ENCODE measurements at regions not wholly inside any gene's neighbourhood (a gene's known extent, or its start where the extent isn't known, plus 50 kb on each side); places are given as distances from the start of the nearest gene placed in this dataset.

DNA sequence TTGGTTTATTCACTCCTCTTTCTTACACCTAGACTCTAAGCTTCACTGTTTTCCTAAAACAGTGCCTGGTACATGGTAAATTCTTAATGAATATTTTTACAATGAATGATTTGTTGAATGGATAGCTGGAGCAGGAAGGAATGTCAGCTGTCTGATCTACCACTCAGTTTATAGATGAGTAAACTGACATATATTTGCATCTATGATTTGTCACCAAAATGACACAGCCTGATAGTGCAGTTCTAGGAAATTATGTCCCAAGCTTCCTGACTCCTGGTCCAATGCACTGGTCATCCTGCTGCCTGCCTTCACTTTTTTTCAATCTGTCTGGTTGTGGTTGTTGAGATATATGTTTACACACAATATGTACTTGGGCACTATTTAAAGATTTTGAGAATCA, 651.7 kb upstream of the WWC1 start:
- H3K27ac ChIP-seq (ENCODE audit: insufficient read depth, low read length, poor library complexity, severe bottlenecking) = no peak overlapping the region
- H3K9me3 ChIP-seq (ENCODE audit: control insufficient read depth in 2 of 2, low read length in 2 of 2) = no peaks in the 10 kb centered on the region
- no peak overlapping the region for H3K4me3 ChIP-seq (ENCODE audit: low read depth, low read length)
- Mint-ChIP-seq H3K27ac (no peak overlapping the region), H3K4me1 (no peaks in the 10 kb centered on the region), H3K27me3 (no peaks in the 10 kb centered on the region), H3K36me3 (no peaks in the 10 kb centered on the region), H3K4me3 (no peak overlapping the region), H3K9me3 (peaks cover 0 to 3% (median 2%) of the 10 kb centered on the region in 7 donors)
- DNase-seq (no peak), ATAC-seq (ENCODE audit: low read depth in 2 of 2) (no peak)
- no peaks in the 10 kb centered on the region for H3K36me3 ChIP-seq (ENCODE audit: control insufficient read depth, insufficient read depth, low read length)
- H3K27me3 ChIP-seq (ENCODE audit: control insufficient read depth, insufficient read depth, low read length) = no peaks in the 10 kb centered on the region
- H3K4me1 ChIP-seq (ENCODE audit: control insufficient read depth, insufficient read depth, low read length, poor library complexity, severe bottlenecking) = no peaks in the 10 kb centered on the region

DNA sequence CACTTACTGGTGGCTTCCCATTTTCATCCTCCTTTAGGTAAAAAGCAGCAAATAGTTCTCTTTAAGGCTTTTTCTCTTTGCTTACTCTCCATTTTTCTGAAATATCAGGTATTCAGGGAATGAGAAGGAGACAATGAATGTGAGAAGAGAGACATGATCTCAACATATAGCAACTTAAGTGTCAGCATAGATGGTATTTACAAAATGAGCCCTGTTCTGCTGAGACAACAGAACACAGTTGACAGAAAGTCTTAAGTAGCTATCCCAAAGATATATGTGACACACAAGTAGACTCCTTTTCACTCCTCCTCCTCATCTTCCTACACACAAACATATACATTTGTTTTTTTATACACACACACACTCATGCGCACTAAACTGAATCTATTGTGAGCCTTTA, 649.3 kb upstream of the WWC1 start:
- H3K27me3 ChIP-seq (ENCODE audit: control insufficient read depth, insufficient read depth, low read length) = no peaks in the 10 kb centered on the region
- Mint-ChIP-seq H3K9me3 (peaks cover 0 to 4% (median 2%) of the 10 kb centered on the region in 7 donors), H3K27ac (no peak overlapping the region), H3K27me3 (no peaks in the 10 kb centered on the region), H3K4me3 (no peak overlapping the region), H3K36me3 (no peaks in the 10 kb centered on the region), H3K4me1 (no peaks in the 10 kb centered on the region)
- H3K36me3 ChIP-seq (ENCODE audit: control insufficient read depth, insufficient read depth, low read length) = no peaks in the 10 kb centered on the region
- no peaks in the 10 kb centered on the region for H3K9me3 ChIP-seq (ENCODE audit: control insufficient read depth in 2 of 2, low read length in 2 of 2)
- no peak overlapping the region for H3K4me3 ChIP-seq (ENCODE audit: low read depth, low read length)
- DNase-seq = no peak
- H3K4me1 ChIP-seq (ENCODE audit: control insufficient read depth, insufficient read depth, low read length, poor library complexity, severe bottlenecking) = no peaks in the 10 kb centered on the region
- no peak for ATAC-seq (ENCODE audit: low read depth in 2 of 2)
- no peak overlapping the region for H3K27ac ChIP-seq (ENCODE audit: insufficient read depth, low read length, poor library complexity, severe bottlenecking)

DNA sequence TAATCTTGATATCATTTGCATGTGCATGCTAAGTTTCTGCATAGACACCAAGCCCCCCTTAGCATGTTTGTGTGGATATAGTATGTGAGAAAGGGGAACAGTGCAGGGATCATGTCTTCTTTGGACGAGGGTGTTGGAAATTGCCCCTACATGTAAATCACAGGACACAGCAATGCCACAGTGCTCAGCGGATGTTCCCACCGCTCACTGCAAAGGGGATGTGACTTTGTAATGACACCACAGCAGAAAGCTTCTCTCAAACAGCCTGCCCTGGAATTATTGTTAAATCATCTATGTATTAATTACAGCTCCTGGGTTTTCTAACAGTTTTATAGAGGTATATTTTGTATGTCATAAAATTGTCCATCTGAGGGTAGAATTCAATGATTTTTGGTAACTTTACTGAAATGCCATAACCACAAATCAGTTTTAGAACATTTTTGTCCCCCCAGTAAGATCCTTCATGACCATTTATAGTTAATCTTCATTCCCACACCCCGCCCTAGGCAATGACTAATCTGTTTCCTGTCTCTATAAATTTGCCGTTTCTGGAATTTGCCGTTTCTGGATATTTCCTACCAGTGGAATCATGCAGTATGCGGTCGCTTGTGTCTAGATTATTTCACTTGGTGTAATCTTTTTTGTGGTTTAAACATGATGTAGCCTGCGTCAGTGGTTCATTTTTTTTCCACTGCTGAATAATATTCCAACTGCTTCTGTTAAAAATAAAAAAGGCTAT, 648.5 kb upstream of the WWC1 start:
- Mint-ChIP-seq H3K9me3 (peaks cover 0 to 2% (median 0%) of the 10 kb centered on the region in 7 donors), H3K4me1 (no peaks in the 10 kb centered on the region), H3K27ac (no peak overlapping the region), H3K4me3 (no peak overlapping the region), H3K27me3 (no peaks in the 10 kb centered on the region), H3K36me3 (no peaks in the 10 kb centered on the region)
- H3K9me3 ChIP-seq (ENCODE audit: control insufficient read depth in 2 of 2, low read length in 2 of 2) = no peaks in the 10 kb centered on the region
- H3K36me3 ChIP-seq (ENCODE audit: control insufficient read depth, insufficient read depth, low read length) = no peaks in the 10 kb centered on the region
- no peak for ATAC-seq (ENCODE audit: low read depth in 2 of 2)
- no peaks in the 10 kb centered on the region for H3K4me1 ChIP-seq (ENCODE audit: control insufficient read depth, insufficient read depth, low read length, poor library complexity, severe bottlenecking)
- no peak overlapping the region for H3K27ac ChIP-seq (ENCODE audit: insufficient read depth, low read length, poor library complexity, severe bottlenecking)
- H3K27me3 ChIP-seq (ENCODE audit: control insufficient read depth, insufficient read depth, low read length) = no peaks in the 10 kb centered on the region
- H3K4me3 ChIP-seq (ENCODE audit: low read depth, low read length) = no peak overlapping the region
- no peak for DNase-seq

DNA sequence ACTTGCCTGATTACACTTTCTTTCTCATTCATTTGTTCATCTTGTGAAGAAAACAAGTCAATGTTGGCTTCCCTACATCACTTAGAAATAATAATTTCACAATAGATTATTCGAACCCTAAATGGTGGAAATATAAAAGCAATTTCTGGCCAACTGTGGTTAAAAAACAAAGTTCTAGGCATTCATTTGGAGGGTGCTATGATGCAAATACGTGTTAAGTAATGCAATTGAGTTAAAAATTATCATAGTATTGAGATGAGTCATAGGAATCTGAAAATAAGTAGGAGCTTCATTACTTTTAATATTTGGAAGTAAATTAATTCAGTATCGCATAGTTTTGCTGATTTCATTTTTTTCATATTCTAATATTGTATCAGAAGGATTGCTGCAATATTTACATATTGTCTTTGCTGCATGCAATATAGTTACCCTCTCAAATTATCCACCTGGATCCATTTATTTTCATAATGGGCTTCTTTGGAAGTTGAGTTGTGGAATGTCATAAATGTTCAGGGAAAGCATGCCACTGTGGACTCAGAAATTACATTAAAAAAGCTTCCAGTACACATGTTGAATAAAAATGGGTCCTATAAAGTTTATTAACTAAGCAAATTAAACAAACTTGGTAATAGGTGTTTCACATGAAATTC, 647.7 kb upstream of the WWC1 start:
- Mint-ChIP-seq H3K4me1 (no peaks in the 10 kb centered on the region), H3K9me3 (peaks cover 0 to 2% (median 0%) of the 10 kb centered on the region in 7 donors)

DNA sequence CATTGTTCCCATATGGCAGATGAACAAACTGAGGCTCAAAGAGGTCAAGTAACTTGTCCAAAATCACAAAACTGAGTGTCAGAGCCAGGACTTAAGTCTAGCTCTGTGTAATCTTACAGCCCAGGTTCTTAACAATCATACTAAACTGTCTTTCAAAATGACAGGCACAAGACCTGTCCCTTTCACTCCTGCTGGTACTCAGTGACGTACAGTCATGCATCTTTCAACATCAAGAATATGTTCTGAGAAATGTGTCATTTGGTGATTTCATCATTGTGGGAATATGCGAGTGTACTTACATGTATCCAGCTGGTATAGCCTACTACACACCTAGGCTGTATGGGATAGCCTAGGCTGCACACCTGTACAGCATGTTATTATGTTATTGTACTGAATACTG, 646.8 kb upstream of the WWC1 start:
- H3K4me3 Mint-ChIP-seq = no peak overlapping the region

More for the DNA sequence above, 647.7 kb upstream of the WWC1 start:
- Mint-ChIP-seq H3K4me3 (no peak overlapping the region), H3K27ac (no peak overlapping the region), H3K27me3 (no peaks in the 10 kb centered on the region), H3K36me3 (no peaks in the 10 kb centered on the region)
- no peaks in the 10 kb centered on the region for H3K9me3 ChIP-seq (ENCODE audit: control insufficient read depth in 2 of 2, low read length in 2 of 2)
- H3K4me1 ChIP-seq (ENCODE audit: control insufficient read depth, insufficient read depth, low read length, poor library complexity, severe bottlenecking) = no peaks in the 10 kb centered on the region
- H3K36me3 ChIP-seq (ENCODE audit: control insufficient read depth, insufficient read depth, low read length) = no peaks in the 10 kb centered on the region
- no peak overlapping the region for H3K4me3 ChIP-seq (ENCODE audit: low read depth, low read length)
- no peak overlapping the region for H3K27ac ChIP-seq (ENCODE audit: insufficient read depth, low read length, poor library complexity, severe bottlenecking)
- DNase-seq = no peak
- no peaks in the 10 kb centered on the region for H3K27me3 ChIP-seq (ENCODE audit: control insufficient read depth, insufficient read depth, low read length)
- no peak for ATAC-seq (ENCODE audit: low read depth in 2 of 2)

DNA sequence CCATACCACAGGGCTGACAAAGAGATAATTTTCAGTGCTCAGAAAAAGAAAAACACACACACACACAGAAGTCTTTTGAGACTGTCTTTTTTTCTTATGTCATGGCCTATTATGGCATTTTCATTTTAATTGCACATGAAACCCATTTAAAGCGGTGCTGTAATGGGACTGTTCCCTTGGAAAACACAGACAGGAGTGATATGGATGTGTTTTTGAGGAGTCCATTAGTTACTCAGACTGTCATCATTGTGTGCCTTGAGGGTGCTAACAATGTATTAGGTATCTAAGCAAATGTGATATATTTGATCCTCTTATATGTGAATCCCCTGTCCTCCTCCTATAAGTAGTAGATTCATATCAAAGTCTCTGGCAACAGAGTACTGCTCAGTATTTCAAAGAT, 642.0 kb upstream of the WWC1 start:
- H3K27me3 Mint-ChIP-seq = no peaks in the 10 kb centered on the region
- H3K27me3 ChIP-seq (ENCODE audit: control insufficient read depth, insufficient read depth, low read length) = no peaks in the 10 kb centered on the region
- no peaks in the 10 kb centered on the region for H3K4me1 Mint-ChIP-seq
- H3K27ac Mint-ChIP-seq = no peak overlapping the region
- no peaks in the 10 kb centered on the region for H3K36me3 Mint-ChIP-seq
- H3K4me3 Mint-ChIP-seq = no peak overlapping the region
- no peaks in the 10 kb centered on the region for H3K9me3 ChIP-seq (ENCODE audit: control insufficient read depth in 2 of 2, low read length in 2 of 2)
- no peak for DNase-seq
- no peak for ATAC-seq (ENCODE audit: low read depth in 2 of 2)
- no peaks in the 10 kb centered on the region for H3K36me3 ChIP-seq (ENCODE audit: control insufficient read depth, insufficient read depth, low read length)
- no peak overlapping the region for H3K27ac ChIP-seq (ENCODE audit: insufficient read depth, low read length, poor library complexity, severe bottlenecking)
- peaks cover 0 to 12% (median 1%) of the 10 kb centered on the region in 7 donors for H3K9me3 Mint-ChIP-seq
- H3K4me1 ChIP-seq (ENCODE audit: control insufficient read depth, insufficient read depth, low read length, poor library complexity, severe bottlenecking) = no peaks in the 10 kb centered on the region
- H3K4me3 ChIP-seq (ENCODE audit: low read depth, low read length) = no peak overlapping the region

More for the DNA sequence above, 646.8 kb upstream of the WWC1 start:
- DNase-seq (no peak), ATAC-seq (ENCODE audit: low read depth in 2 of 2) (no peak)
- Histone ChIP-seq H3K27ac (ENCODE audit: insufficient read depth, low read length, poor library complexity, severe bottlenecking) (no peak overlapping the region), H3K9me3 (ENCODE audit: control insufficient read depth in 2 of 2, low read length in 2 of 2) (no peaks in the 10 kb centered on the region), H3K4me1 (ENCODE audit: control insufficient read depth, insufficient read depth, low read length, poor library complexity, severe bottlenecking) (no peaks in the 10 kb centered on the region), H3K4me3 (ENCODE audit: low read depth, low read length) (no peak overlapping the region), H3K27me3 (ENCODE audit: control insufficient read depth, insufficient read depth, low read length) (no peaks in the 10 kb centered on the region), H3K36me3 (ENCODE audit: control insufficient read depth, insufficient read depth, low read length) (no peaks in the 10 kb centered on the region)
- Mint-ChIP-seq H3K27ac (no peak overlapping the region), H3K27me3 (no peaks in the 10 kb centered on the region), H3K4me1 (no peaks in the 10 kb centered on the region), H3K36me3 (no peaks in the 10 kb centered on the region), H3K9me3 (peaks cover 0 to 2% (median 0%) of the 10 kb centered on the region in 7 donors)

DNA sequence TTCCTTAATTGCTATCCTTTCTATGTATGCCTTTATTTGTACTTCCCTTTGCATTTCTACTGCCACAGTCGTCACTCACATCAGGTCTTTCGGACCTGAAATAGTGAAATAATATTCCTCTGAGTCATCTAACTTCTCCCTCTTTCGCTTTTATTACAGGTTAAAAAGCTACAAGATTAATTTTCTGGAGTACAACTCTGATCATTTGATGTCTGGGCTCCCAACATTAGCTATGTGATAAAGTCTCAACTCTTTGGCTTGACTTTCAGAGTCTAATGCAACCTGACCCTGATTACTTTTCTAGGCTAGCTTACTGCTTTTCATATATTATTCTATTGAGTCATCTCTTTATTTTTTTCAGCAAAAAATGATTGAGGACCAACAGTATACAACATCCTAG, 638.8 kb upstream of the WWC1 start:
- Mint-ChIP-seq H3K36me3 (no peaks in the 10 kb centered on the region), H3K27ac (no peak overlapping the region), H3K9me3 (peaks cover 0 to 12% (median 1%) of the 10 kb centered on the region in 7 donors), H3K4me1 (no peaks in the 10 kb centered on the region), H3K27me3 (no peaks in the 10 kb centered on the region), H3K4me3 (no peak overlapping the region)
- Histone ChIP-seq H3K36me3 (ENCODE audit: control insufficient read depth, insufficient read depth, low read length) (no peaks in the 10 kb centered on the region), H3K27ac (ENCODE audit: insufficient read depth, low read length, poor library complexity, severe bottlenecking) (no peak overlapping the region), H3K9me3 (ENCODE audit: control insufficient read depth in 2 of 2, low read length in 2 of 2) (no peaks in the 10 kb centered on the region), H3K4me3 (ENCODE audit: low read depth, low read length) (no peak overlapping the region), H3K27me3 (ENCODE audit: control insufficient read depth, insufficient read depth, low read length) (no peaks in the 10 kb centered on the region), H3K4me1 (ENCODE audit: control insufficient read depth, insufficient read depth, low read length, poor library complexity, severe bottlenecking) (no peaks in the 10 kb centered on the region)
- DNase-seq = no peak
- no peak for ATAC-seq (ENCODE audit: low read depth in 2 of 2)

DNA sequence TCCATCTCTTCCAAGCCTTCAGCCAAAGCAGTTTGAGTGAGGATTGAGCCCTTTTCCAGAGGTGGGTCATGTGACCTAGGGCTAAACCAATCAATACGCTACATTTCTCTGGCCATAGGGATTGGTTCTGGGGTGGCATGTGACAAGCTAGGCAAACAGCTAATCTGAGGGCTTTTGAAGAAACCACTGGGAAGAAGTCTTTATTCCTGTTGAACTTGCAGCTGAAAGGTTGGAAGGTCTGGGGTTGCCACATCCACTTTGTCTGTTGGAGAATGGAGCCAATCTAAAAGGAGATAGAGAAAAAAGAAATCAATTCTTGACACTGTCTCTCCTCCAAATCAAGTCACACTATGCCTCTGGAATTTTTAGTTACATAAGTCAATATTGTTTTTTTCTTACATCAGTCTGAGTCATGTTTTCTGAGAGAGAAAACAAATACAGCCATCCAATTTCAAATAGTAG, 637.8 kb upstream of the WWC1 start:
- no peaks in the 10 kb centered on the region for H3K4me1 Mint-ChIP-seq
- Histone ChIP-seq H3K4me1 (ENCODE audit: control insufficient read depth, insufficient read depth, low read length, poor library complexity, severe bottlenecking) (no peaks in the 10 kb centered on the region), H3K27ac (ENCODE audit: insufficient read depth, low read length, poor library complexity, severe bottlenecking) (no peak overlapping the region), H3K36me3 (ENCODE audit: control insufficient read depth, insufficient read depth, low read length) (no peaks in the 10 kb centered on the region), H3K9me3 (ENCODE audit: control insufficient read depth in 2 of 2, low read length in 2 of 2) (no peaks in the 10 kb centered on the region), H3K27me3 (ENCODE audit: control insufficient read depth, insufficient read depth, low read length) (no peaks in the 10 kb centered on the region), H3K4me3 (ENCODE audit: low read depth, low read length) (no peak overlapping the region)
- peak overlapping the region in 1 of 3 donors; percentile 10 for H3K27ac Mint-ChIP-seq
- ATAC-seq (ENCODE audit: low read depth in 2 of 2) = no peak
- DNase-seq = no peak
- H3K9me3 Mint-ChIP-seq = peaks cover 0 to 12% (median 1%) of the 10 kb centered on the region in 7 donors
- no peaks in the 10 kb centered on the region for H3K27me3 Mint-ChIP-seq
- no peak overlapping the region for H3K4me3 Mint-ChIP-seq
- H3K36me3 Mint-ChIP-seq = no peaks in the 10 kb centered on the region
